Activated T-cell treated with anti-CD3 and anti-CD28 coated beads, Interleukin-2, amount 50 U/mL, for 48 hours (primary cell): ENCODE measurements at regions not wholly inside any gene's neighbourhood (a gene's known extent, or its start where the extent isn't known, plus 50 kb on each side); places are given as distances from the start of the nearest gene placed in this dataset.
A peak's percentile ranks its signal among the peaks of the same experiment; 100 is the strongest.

ENCODE experiments used
- DNase-seq, 2 experiments: peaks; one replicate each; pipeline ENCODE4 v3.0.0-alpha.2; 2020

GRCh38 chr4:23388699-23389395 is 501.0 kb downstream of the PPARGC1A start:
- DNase-seq = no peak

GRCh38 chr4:23388255-23388654 is 501.6 kb downstream of the PPARGC1A start:
- DNase-seq = no peak

- no peak for DNase-seq
Observed at GRCh38 chr4:23384741-23385140, 505.1 kb downstream of the PPARGC1A start.

GRCh38 chr4:23382879-23383278 is 507.0 kb downstream of the PPARGC1A start:
- no peak for DNase-seq

- no peak for DNase-seq
Observed at GRCh38 chr4:23374259-23374658, 515.6 kb downstream of the PPARGC1A start.

- peak; percentile 17 to 19 for DNase-seq
Observed at GRCh38 chr4:23373261-23373660, 516.6 kb downstream of the PPARGC1A start.

GRCh38 chr4:23371533-23371932 is 518.3 kb downstream of the PPARGC1A start:
- DNase-seq = no peak

GRCh38 chr4:23369331-23369730 is 520.5 kb downstream of the PPARGC1A start:
- DNase-seq = no peak

GRCh38 chr4:23368081-23368697 is 521.7 kb downstream of the PPARGC1A start:
- no peak for DNase-seq

GRCh38 chr4:23366557-23366906 is 523.3 kb downstream of the PPARGC1A start:
- DNase-seq = no peak

- no peak for DNase-seq
Observed at GRCh38 chr4:23365871-23366556, 523.8 kb downstream of the PPARGC1A start.

GRCh38 chr4:23365086-23365485 is 524.8 kb downstream of the PPARGC1A start:
- DNase-seq = no peak

GRCh38 chr4:23364167-23364566 is 525.7 kb downstream of the PPARGC1A start:
- DNase-seq = no peak

GRCh38 chr4:23361453-23361852 is 528.4 kb downstream of the PPARGC1A start:
- no peak for DNase-seq

GRCh38 chr4:23360718-23361117 is 529.1 kb downstream of the PPARGC1A start:
- DNase-seq = no peak

GRCh38 chr4:23355258-23355657 is 534.6 kb downstream of the PPARGC1A start:
- DNase-seq = no peak

- DNase-seq = no peak
Observed at GRCh38 chr4:23353200-23353599, 536.6 kb downstream of the PPARGC1A start.

GRCh38 chr4:23348789-23349498 is 540.9 kb downstream of the PPARGC1A start:
- DNase-seq = no peak

GRCh38 chr4:23337292-23337691 is 552.6 kb downstream of the PPARGC1A start:
- DNase-seq = no peak

- DNase-seq = no peak
Observed at GRCh38 chr4:23333946-23334878, 555.6 kb downstream of the PPARGC1A start.

GRCh38 chr4:23333556-23333945 is 556.3 kb downstream of the PPARGC1A start:
- DNase-seq = no peak

- no peak for DNase-seq
Observed at GRCh38 chr4:23332313-23332712, 557.5 kb downstream of the PPARGC1A start.
